Caco-2 (cell line): ENCODE measurements at regions not wholly inside any gene's neighbourhood (a gene's known extent, or its start where the extent isn't known, plus 50 kb on each side); places are given as distances from the start of the nearest gene placed in this dataset.
A peak's percentile ranks its signal among the peaks of the same experiment; 100 is the strongest.

Experiments
- BruUV-seq: library from RNA; stranded (reverse); fragments of 400-500 nt; replicated peaks from 2 replicates; lab custom pipeline; 2021; lab: Mats Ljungman, UMichigan
- CTCF ChIA-PET: fragments of 300-600 bp; sonication (Branson Sonifier 250); formaldehyde crosslinking; loops from one replicate; lab custom pipeline; 2022; ENCODE audit warnings: antibody characterized with exemption; lab: Charles Lee
- POLR2A ChIA-PET: fragments of 300-600 bp; sonication (Branson Sonifier 250); formaldehyde crosslinking; loops from one replicate; lab custom pipeline; 2022; ENCODE audit warnings: antibody characterized with exemption; lab: Charles Lee
- DNase-seq, 2 experiments: peaks; one replicate each; pipeline versions ENCODE4 v3.0.0 to v3.0.0-alpha.2; 2020 to 2022
- H3K27me3 ChIP-seq: replicated peaks from 2 replicates; pipeline ENCODE4 v1.6.0; 2011; ENCODE audit warnings: low read length; ENCODE audit not compliant: control insufficient read depth, insufficient read depth
- H3K36me3 ChIP-seq: 2 replicates; pipeline ENCODE4 v1.5.1; 2011; ENCODE audit warnings: low read length; ENCODE audit not compliant: control insufficient read depth, insufficient read depth
- H3K4me1 ChIP-seq: fragments of 250-450 bp; sonication (Bioruptor Pico); 2 replicates; pipeline ENCODE4 v1.5.1; 2020; ENCODE audit warnings: mild to moderate bottlenecking
- H3K4me3 ChIP-seq: 2 replicates; pipeline ENCODE4 v1.5.1; 2011; ENCODE audit warnings: low read depth, mild to moderate bottlenecking, control low read depth, low read length
- H3K9me3 ChIP-seq: fragments of 250-450 bp; sonication (Bioruptor Pico); 2 replicates; pipeline ENCODE4 v1.5.1; 2020; ENCODE audit warnings: mild to moderate bottlenecking, moderate library complexity
- H3K27ac Mint-ChIP-seq: one replicate; pipeline ENCODE4 v1.8.0; 2022; ENCODE audit warnings: mixed read lengths; ENCODE audit not compliant: unreplicated experiment
- H3K27me3 Mint-ChIP-seq: one replicate; pipeline ENCODE4 v1.8.0; 2022; ENCODE audit warnings: mixed read lengths; ENCODE audit not compliant: insufficient read depth, unreplicated experiment
- H3K36me3 Mint-ChIP-seq: one replicate; pipeline ENCODE4 v1.8.0; 2022; ENCODE audit warnings: mild to moderate bottlenecking, mixed read lengths; ENCODE audit not compliant: insufficient read depth, unreplicated experiment
- H3K4me1 Mint-ChIP-seq: one replicate; pipeline ENCODE4 v1.8.0; 2022; ENCODE audit warnings: low read depth, mixed read lengths; ENCODE audit not compliant: unreplicated experiment
- H3K4me3 Mint-ChIP-seq: one replicate; pipeline ENCODE4 v1.8.0; 2022; ENCODE audit warnings: mild to moderate bottlenecking, moderate library complexity, mixed read lengths; ENCODE audit not compliant: unreplicated experiment
- H3K9me3 Mint-ChIP-seq: one replicate; pipeline ENCODE4 v1.8.0; 2022; ENCODE audit warnings: mixed read lengths; ENCODE audit not compliant: unreplicated experiment
- intact Hi-C: fragments of 100-400 bp; cut with micrococcal nuclease; formaldehyde crosslinking; loops from one replicate; pipeline ENCODE4 v1.10.0; 2022; ENCODE audit not compliant: unreplicated experiment
- TF ChIP-seq, protein P1 (sequence below), 2 experiments: fragments of 200-600 bp in 1 of 2; IDR thresholded peaks; 1 replicate in 1 of 2; 2 replicates in 1 of 2; pipeline versions ENCODE4 v1.5.1 to v1.8.0; 2011 to 2022; ENCODE audit warnings: antibody characterized with exemption in 1 of 2, control low read depth in 1 of 2, inconsistent platforms in 1 of 2, low read depth in 1 of 2, low read length in 1 of 2, mild to moderate bottlenecking in 1 of 2, moderate library complexity in 1 of 2; ENCODE audit not compliant: insufficient read depth in 1 of 2, severe bottlenecking in 1 of 2, unreplicated experiment in 1 of 2

DNA sequence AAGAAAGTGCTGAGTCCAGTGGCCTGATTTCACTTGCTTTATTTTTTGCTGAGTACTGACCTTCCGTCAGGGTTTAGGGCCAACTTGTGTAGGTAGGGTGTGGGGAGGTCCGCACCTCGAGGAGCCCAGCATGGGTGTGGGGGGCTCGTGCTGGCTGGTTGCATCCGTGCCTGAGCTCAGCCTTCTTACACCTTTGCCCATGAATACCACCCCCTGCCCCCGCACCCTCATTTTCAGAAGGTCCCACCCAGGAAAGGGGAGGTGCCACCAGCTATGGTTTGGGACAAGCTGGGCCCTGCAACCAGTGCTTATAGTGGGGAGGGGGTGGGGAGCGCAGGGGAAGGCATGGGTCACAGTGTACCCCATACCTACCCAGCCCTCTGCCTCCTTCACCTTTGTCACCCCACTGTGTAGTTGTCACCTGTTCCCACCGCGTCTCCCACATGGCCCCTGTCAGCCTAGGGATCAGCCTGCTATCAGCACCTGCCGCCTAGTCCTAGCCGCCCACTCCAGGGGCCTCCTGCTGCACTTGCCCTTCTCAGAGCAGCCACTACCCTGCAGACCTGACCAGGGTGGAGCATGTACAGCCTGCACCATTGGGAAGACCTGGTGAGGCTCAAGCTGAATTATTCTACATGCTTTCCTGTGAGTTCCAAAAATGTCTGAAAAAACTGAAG lies 146.2 kb upstream of the RET start:
- no peak for DNase-seq

DNA sequence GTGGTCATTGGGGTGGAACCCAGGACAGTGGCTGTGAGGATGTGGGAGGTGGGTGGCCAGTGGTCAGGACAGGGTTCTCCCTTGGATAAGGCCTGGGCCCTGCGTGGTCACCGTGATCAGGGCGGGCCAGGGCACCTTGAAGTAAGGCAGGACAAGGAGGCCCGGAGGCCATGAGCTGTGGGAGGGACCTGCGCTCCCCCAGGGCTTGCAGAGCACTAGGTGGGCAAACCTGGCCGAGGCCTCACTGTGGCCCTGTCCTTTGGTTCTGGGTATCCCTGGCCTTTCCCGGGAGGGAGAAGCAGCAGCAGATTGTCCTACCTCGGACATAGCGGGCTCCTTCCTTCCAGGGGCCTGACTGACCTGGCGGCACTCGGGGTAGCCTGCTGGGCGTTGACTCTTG lies 144.8 kb upstream of the RET start:
- no peaks in the 10 kb centered on the region for H3K4me1 ChIP-seq
- TF ChIP-seq, protein P1, sequence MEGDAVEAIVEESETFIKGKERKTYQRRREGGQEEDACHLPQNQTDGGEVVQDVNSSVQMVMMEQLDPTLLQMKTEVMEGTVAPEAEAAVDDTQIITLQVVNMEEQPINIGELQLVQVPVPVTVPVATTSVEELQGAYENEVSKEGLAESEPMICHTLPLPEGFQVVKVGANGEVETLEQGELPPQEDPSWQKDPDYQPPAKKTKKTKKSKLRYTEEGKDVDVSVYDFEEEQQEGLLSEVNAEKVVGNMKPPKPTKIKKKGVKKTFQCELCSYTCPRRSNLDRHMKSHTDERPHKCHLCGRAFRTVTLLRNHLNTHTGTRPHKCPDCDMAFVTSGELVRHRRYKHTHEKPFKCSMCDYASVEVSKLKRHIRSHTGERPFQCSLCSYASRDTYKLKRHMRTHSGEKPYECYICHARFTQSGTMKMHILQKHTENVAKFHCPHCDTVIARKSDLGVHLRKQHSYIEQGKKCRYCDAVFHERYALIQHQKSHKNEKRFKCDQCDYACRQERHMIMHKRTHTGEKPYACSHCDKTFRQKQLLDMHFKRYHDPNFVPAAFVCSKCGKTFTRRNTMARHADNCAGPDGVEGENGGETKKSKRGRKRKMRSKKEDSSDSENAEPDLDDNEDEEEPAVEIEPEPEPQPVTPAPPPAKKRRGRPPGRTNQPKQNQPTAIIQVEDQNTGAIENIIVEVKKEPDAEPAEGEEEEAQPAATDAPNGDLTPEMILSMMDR (IDR thresholded peaks at IDR 0.05; ENCODE audit: insufficient read depth in 1 of 2, low read depth in 1 of 2, low read length in 1 of 2, severe bottlenecking in 1 of 2, unreplicated experiment in 1 of 2): no peak
- 0 out of 2 replicates have a peak, but pooled peaks cover 1% of the 10 kb centered on the region for H3K27me3 ChIP-seq
- H3K27ac Mint-ChIP-seq: no peak overlapping the region
- intact Hi-C loops: no loop called here
- DNase-seq: no peak
- H3K36me3 ChIP-seq: no peaks in the 10 kb centered on the region
- BruUV-seq: no TSS peak
- no peaks in the 10 kb centered on the region for H3K9me3 Mint-ChIP-seq
- H3K4me3 ChIP-seq: no peak overlapping the region
- H3K36me3 Mint-ChIP-seq: no peaks in the 10 kb centered on the region
- H3K4me1 Mint-ChIP-seq: no peaks in the 10 kb centered on the region
- ChIA-PET CTCF (no interaction called here), POLR2A (no interaction called here)
- no peak overlapping the region for H3K4me3 Mint-ChIP-seq
- no peaks in the 10 kb centered on the region for H3K9me3 ChIP-seq
- peaks cover 48% of the 10 kb centered on the region for H3K27me3 Mint-ChIP-seq

More for the DNA sequence above, 146.2 kb upstream of the RET start:
- no peak overlapping the region for H3K4me3 ChIP-seq
- H3K27me3 ChIP-seq: 0 out of 2 replicates have a peak, but pooled peaks cover 1% of the 10 kb centered on the region
- BruUV-seq: no TSS peak
- Mint-ChIP-seq H3K36me3 (no peaks in the 10 kb centered on the region), H3K27ac (no peak overlapping the region), H3K27me3 (peaks cover 46% of the 10 kb centered on the region), H3K4me1 (no peaks in the 10 kb centered on the region), H3K9me3 (no peaks in the 10 kb centered on the region), H3K4me3 (no peak overlapping the region)
- TF ChIP-seq, protein P1 (IDR thresholded peaks at IDR 0.05; ENCODE audit: insufficient read depth in 1 of 2, low read depth in 1 of 2, low read length in 1 of 2, severe bottlenecking in 1 of 2, unreplicated experiment in 1 of 2): no peak
- ChIA-PET POLR2A (no interaction called here), CTCF (no interaction called here)
- H3K9me3 ChIP-seq: no peaks in the 10 kb centered on the region
- H3K4me1 ChIP-seq: no peaks in the 10 kb centered on the region
- H3K36me3 ChIP-seq: no peaks in the 10 kb centered on the region
- intact Hi-C loops: no loop called here

- ChIA-PET CTCF (no interaction called here), POLR2A (no interaction called here)
- H3K4me1 Mint-ChIP-seq: no peaks in the 10 kb centered on the region
- no peak for DNase-seq
- H3K9me3 ChIP-seq: no peaks in the 10 kb centered on the region
- H3K4me1 ChIP-seq: no peaks in the 10 kb centered on the region
- no peak overlapping the region for H3K27ac Mint-ChIP-seq
- peaks cover 41% of the 10 kb centered on the region for H3K27me3 Mint-ChIP-seq
- H3K36me3 Mint-ChIP-seq: no peaks in the 10 kb centered on the region
- no peaks in the 10 kb centered on the region for H3K9me3 Mint-ChIP-seq
- intact Hi-C loops: no loop called here
- no TSS peak for BruUV-seq
- H3K27me3 ChIP-seq: no peaks in the 10 kb centered on the region
- H3K4me3 Mint-ChIP-seq: peak overlapping the region; percentile 34
- H3K36me3 ChIP-seq: no peaks in the 10 kb centered on the region
- TF ChIP-seq, protein P1 (IDR thresholded peaks at IDR 0.05; ENCODE audit: insufficient read depth in 1 of 2, low read depth in 1 of 2, low read length in 1 of 2, severe bottlenecking in 1 of 2, unreplicated experiment in 1 of 2): no peak
- no peak overlapping the region for H3K4me3 ChIP-seq
Measured at GRCh38 chr10:42932735-42933447, 144.0 kb upstream of the RET start.
